HG02798 (cell line): ENCODE measurements at regions not wholly inside any gene's neighbourhood (a gene's known extent, or its start where the extent isn't known, plus 50 kb on each side); places are given as distances from the start of the nearest gene placed in this dataset.

ENCODE experiments used
- ATAC-seq: cut with Tn5 transposase; IDR thresholded peaks from one replicate; pipeline ENCODE4 v1.9.1; 2021; ENCODE audit warnings: mild to moderate bottlenecking; ENCODE audit not compliant: unreplicated experiment, poor library complexity

DNA sequence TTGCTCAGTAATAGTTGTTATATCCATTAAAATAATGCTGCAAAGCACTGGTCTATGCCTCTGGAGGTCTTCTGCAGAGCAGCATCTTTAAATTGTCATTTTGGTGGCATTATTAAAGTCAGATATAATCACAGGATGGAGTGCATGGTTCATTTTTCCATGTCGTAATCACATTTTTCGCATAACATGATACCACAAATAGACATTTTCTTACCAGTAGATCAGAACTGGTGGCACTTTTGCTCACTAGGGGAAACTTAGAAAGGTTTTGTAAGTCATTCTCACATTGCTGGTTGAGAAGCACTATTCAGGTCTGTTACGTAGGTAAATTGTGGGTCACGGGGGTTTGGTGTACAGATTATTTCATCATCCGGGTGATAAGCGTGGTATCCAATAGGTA lies 484.5 kb upstream of the PRKX start:
- no peak for ATAC-seq

DNA sequence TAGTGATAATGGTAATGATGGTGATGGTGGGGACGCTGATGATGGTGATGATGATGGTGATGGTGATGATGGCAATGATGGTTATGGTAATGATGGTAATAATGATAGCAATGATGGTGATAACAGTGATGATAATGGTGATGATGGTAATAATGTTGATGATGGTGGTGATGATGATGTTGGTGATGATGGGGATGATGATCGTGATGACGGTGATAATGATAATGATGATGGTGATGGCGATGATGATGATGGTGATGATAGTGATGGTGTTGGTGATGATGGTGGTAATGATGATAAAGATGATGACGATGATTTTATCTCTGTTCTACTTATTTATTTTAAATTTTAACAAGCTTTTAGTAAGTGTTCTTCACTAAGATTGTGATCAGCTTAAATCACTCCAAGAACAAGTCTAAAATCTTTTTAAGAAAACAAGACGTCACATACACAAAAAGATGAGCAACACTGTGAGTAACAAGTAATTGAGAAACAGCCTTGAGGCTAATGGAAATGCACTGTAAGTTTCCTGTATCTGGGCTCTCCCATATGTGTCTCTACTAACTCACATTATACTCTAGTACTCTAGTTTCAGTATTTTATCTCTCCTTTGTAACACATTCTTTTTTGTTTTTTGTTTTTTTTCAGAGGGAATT lies 480.2 kb upstream of the PRKX start:
- ATAC-seq: no peak

DNA sequence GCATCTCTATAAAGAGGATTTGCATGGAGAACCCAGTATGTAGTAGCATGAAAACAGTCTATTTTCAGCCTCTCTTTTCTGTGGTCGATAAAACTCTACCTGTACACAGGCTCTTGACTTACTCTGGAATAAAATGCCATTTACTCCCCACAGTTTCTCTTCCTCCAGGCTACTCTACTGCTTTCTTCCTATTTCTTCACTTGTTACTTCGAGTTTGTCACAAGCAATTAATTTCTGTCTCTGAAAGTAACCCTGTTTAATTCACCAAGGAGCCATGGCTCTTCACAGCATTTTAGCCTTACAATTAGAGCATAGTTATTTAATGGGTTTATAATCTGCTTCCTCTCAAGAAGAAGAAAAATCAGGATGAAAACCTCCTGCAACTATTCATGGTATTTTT lies 472.9 kb upstream of the PRKX start:
- no peak for ATAC-seq

DNA sequence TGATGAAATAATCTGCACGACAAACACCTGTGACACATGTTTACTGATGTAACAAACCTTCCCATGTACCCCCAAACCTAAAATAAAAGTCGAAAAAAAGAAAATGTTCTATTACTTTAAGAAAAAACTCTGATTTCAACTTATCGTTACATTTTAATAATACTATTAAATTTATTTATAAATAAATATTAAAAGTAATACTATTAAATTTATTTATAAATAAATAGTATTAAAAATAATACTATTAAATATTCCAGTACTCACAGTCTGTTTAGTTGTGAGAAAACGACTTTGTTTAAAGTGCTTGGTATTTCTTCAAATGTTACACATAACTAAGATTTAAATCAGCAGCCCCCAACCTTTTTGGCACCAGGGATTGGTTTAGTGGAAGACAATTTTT lies 471.6 kb upstream of the PRKX start:
- no peak for ATAC-seq

DNA sequence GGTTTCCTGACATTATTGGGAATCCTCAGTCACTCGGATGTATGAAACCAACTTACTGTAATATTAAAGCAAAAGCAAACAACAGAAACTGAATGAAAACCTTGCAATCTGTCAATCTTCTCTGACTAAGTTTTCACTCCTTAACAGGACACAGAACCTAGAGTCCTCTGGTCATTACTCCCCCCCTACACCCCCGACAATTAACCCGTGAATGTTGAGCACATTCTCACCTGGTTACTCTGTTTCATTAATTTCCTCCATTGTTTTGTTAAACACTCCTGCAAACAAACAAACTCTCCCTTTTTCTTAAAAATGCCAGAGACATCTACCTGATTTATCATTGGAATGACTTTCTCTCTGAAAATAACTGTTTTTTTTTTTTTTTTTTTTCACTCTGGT lies 469.0 kb upstream of the PRKX start:
- no peak for ATAC-seq

DNA sequence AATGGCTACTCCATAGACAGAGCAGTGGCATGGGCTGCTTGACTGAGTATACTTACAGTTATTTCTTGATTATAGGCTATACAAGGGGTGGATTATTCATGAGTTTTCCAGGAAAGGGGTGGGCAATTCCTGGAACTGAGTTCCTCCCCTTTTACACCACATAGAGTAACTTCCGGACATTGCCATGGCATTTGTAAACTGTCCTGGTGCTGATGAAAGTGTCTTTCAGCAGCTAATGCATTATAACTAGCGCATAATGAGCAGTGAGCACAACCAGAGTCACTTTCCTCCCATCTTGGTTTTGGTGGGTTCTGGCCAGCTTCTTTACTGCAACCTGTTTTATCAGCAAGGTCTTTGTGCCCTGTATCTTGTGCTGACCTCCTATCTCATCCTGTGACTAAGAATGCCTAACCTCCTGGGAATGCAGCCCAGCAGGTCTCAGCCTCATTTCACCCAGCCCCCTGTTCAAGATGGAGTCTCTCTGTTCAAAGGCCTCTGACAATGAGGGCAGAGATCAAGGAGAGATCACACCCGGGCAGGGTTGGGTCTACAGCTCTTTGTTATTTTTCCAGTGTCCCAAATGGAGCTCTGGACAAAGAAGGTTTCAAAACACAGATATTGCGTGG lies 468.4 kb upstream of the PRKX start:
- ATAC-seq: no peak

DNA sequence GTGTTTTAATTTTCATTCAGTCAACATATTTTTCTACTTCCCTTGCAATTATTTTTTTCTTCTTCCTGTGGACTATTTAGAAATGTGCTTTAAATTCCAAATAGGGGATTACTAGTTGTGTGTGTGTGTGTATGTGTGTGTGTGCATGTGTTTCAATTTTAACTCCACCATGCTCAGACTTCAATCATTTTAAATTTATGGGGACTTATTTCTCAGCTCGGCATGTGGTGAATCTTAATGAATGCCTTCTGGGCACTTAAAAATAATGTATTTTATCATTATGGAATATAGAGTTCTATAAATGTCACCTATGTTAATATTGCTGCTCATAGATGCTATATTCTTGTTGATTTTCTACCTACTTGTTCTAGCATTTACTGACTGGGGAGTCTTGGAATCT lies 465.6 kb upstream of the PRKX start:
- no peak for ATAC-seq

DNA sequence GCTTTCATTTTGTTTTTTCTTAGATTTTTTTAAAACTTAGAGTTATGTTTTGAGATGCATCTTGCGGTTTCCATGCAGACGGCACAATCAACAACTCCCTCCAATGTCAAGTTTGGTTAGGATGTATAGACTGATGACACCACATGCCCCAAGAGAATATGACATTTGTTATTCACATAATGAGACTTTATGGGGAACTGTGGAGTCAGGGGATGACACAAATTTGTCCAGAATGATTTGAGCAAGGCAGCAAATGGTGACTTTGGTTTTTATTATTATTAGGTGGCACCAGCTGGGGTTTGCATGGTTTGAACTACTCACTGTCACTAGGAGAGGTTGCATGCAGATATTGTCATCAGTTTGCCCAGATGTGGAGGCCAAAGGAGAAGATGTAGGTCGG lies 461.8 kb upstream of the PRKX start:
- ATAC-seq: no peak

DNA sequence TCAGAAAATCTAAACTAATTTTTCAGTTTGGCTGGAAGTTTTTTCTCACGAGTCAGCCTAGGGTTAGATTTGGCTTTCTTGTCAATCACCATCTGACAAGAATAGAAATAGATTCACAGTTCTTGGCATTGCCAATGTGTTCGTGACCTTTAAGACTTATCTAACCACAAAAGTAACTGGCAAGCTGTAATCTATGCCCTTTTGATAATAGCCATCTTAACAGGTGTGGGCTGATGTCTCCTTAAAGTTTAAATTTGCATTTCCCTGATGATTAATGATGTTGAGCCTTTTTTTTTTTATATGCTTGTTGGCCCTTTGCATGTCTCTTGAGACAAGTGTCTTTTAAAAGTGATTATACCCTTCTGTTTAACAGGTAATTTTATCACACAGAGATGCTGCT lies 460.3 kb upstream of the PRKX start:
- no peak for ATAC-seq

DNA sequence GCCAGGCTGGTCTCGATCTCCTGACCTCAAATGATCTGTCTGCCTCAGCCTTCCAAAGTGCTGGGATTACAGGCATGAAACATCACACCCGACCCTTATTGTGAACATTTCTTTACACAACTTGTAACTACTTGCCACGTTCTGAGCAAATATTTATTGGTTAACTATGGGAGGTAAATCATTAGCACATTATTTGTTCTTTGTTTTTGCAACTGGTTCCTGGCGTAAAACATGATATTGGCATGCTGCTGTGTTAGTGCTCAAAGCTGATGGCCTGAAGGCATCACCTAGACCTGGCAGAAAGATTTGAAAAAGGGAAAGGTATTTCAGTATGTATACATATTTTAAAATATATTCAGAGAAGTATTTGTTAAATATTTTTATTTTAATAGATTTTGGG lies 438.3 kb upstream of the PRKX start:
- ATAC-seq: no peak

DNA sequence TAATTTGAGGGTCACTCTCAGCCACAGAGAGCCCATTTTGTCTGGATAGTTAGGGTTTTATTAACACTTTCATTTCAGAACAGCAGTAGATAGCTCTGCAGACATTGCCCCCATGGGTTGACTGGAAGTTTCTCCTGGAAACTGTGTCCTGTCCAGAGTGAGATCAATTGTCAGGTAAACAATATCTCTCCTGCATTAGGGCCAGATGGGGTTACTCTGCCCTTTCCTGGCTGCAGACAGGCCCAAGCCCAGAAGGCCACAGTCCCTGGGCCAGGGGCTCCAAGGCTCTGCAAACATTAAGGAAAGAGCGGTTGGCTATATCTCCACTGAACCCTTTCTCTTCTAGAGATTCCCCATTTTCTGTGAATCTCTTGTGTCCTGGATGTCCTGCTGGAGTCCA lies 436.8 kb upstream of the PRKX start:
- no peak for ATAC-seq

DNA sequence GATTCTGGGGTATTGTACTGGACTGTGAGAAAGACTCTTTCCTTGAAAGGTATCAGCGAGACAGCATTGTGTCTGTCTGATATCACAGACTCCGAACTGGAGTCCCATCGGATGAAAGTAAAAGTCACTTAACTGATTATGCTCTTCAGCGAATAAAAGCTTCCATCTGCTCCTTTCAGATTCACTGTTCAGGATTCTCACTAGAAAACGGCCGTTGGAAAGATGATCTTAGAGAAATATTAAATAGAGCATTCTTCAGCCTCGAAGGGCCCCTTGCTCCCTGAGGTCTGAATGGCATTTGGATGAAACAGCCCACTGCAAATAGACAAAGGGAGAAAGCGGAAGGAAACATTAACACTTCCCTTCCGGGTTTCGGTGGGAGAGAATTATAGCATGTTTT lies 416.2 kb upstream of the PRKX start:
- no peak for ATAC-seq

DNA sequence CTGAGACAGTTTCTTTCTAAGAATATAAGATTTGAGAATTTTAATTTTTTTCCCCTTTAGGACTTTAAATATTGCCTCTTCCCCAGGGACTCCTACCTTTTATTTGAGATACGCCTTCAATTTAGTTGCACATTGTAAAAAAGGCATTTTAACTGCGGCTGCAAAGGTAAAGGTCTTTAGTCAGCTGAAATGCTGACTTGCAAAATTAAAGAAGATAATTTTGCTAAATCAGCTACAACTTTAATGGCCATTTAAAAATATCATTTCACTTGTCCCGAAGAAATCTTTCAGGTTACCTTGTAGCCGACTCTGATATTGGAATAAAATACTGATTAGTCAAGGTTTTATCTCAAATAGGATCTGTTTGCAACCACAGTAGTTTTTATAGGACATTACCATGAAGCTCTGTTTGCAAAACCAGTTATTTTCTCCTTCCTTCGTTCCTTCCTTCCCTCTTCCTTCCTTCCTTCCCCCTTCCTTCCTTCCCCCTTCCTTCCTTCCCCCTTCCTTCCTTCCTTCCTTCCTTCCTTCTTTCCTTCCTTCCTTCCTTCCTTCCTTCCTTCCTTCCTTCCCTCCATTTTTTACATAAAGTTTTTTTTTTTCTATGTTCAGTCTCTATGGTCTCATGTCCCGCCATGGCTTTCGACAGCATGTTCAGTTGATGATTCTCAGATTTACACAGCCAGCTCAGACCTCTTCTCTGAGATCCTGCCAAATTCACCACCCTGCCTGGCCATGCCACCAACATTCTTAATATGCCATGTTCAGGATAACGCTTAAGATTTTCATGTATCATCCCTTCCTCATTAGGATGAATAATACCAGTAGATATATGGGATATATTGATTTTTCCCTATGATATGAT lies 405.4 kb upstream of the PRKX start:
- no peak for ATAC-seq

DNA sequence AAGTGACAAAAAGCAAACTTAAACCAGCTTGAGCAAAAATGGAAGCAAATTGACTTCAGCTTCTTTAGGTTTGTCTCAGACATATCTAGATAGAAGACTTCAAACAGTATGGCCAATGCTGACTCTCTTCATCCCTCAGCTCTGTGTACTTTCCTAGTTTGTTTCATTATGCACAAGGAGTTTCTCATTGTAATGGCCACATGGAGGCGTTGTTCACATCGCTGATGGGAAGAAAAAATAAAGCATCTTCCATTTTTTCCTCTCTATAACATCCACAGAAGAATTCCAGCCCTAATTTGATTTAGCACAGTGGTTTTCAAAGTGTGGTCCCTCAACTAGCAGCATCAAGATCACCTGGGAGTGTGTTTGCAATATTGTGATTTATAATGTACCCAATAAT lies 397.5 kb upstream of the PRKX start:
- no peak for ATAC-seq

DNA sequence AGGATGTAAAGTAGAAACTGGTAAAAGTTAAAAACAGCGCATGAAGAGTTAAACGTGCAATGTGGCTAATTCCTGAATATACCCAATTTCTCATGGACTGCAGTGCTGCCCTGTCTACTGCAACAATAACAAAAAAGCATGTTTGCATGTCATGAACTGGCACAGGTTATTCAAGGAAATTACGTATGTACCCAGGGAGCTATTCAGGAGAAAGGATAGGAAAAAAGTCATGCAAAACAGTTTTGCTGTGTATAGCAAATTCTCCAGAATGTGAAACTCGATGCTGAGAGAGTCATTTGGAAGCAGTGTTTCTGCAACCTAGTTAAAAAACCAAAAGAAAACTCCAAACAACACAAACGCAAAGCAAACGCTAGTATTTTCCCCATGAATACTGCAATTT lies 381.5 kb upstream of the PRKX start:
- ATAC-seq: no peak

DNA sequence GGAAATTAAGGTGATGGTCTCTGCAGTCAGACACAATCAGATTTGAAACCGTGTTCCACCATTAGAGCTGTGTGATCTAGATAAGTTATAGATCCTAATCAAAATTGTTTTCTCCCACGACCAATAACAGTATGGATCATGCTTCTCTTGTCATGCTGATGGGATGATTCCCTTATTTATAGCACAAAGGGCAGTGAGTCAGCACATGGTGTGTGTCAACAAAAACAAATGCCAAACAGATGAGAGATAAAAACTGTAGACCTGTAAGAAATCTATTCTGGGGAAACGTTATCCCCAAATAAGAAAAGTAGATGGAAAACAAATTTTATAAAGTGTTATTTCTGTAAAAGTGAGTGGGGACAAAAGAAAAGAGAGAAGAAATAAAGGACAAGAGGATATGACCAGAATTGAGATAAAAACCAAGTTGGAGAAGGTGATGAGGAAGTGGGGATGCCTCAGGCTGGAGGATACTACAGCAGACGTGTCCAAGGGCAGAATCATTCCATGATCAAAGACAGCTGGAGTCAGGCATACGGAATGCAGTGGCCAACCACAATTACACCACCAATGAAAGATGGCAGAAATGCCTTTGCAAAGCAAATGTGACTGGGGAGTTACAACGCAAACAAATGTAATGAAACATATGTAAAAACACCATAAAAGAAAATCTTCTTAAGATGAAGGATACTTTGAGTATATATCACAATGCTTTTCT lies 377.8 kb upstream of the PRKX start:
- no peak for ATAC-seq

DNA sequence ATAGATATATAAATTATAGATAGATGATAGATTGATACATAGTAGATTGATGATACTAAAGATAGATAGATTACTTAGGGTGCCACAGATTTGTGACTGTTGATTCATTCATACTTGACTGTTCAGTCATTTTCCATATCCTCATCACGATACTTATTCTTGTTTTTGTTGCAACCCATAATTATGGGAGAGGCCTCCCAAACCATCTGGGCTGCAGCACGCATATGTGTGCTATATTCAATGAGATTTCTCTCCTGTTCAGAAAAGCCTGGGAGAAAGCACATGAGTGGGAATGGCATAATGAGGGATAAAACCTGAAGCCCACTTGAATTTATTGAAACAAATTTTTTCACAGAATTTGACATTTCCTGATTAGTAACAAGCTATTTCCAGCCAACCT lies 346.4 kb upstream of the PRKX start:
- ATAC-seq: no peak

DNA sequence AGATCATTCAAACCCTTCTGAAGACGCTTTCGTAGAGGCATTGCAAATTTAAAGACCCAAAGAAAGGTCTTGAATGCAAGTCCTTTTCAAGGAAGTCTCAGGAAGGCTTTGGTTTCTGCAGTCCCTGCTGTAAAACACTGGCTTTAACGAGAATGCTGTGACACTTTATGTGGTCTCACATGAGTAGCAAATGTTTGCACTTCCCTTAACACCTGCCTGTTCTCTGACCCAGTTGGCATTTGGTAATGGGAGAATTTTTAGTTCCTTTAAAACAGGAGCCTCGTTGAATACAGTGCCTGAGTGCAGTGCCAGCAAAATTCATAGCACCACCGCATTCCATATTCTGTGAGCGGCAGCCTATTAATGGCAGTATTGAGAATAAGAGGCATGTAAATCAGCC lies 330.5 kb upstream of the PRKX start:
- no peak for ATAC-seq

DNA sequence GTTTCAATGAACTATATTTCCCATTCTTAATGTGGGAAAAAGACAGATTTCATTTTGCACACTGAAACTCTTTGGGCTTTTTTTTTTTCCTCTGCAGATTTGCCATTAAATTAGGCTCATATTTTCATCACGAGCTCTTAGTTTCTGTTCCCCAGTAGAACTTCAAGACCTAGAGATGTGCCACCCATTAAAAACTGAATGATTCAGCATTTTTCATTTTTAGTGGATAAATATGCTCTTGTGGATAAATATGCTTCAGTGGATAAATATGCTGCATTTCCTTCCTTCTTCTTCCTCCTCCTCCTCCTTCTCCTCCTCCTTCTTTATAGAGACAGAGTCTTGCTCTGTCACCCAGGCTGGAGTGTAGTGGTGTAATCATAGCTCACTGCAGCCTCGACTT lies 322.4 kb upstream of the PRKX start:
- no peak for ATAC-seq

DNA sequence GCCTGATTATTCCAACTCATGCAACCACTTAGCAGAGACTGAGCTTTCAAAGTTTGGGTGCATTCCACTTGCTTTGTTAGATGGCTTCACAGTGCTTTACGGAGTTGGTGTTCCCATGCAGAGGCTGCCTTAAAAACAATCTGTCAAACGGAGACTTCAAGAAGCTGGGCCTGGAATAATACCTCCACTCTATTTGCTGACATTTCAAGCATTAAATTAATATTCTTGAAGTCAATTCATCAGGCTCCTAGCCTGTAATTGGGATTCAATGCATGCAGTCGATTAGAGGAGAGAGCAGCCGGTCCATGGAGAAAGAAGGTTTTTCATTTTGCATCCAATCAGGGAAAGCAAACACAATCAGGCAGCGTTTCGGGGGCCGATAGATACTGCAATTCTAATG lies 314.7 kb upstream of the PRKX start:
- no peak for ATAC-seq

DNA sequence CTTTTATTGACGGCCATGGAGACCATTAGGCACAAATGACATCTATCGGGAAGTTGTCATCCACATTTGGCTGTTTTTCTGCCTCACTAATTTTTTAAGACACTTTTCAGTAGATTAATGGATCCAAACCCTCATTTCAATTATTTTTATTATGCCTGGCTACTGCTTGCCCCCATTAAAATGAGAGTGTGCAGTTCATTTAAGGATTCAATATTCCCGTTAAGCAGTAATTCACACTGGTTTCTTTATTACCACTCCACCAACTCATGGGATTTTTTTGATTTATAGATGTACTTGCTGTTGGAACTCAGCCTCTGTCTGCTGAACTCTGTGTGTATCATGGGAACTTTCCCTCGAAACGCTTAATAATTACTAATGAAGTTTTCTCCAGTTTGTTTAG lies 291.8 kb upstream of the PRKX start:
- no peak for ATAC-seq
